ENCODE measurements at regions not wholly inside any gene's neighbourhood (a gene's known extent, or its start where the extent isn't known, plus 50 kb on each side); places are given as distances from the start of the nearest gene placed in this dataset.

DNA sequence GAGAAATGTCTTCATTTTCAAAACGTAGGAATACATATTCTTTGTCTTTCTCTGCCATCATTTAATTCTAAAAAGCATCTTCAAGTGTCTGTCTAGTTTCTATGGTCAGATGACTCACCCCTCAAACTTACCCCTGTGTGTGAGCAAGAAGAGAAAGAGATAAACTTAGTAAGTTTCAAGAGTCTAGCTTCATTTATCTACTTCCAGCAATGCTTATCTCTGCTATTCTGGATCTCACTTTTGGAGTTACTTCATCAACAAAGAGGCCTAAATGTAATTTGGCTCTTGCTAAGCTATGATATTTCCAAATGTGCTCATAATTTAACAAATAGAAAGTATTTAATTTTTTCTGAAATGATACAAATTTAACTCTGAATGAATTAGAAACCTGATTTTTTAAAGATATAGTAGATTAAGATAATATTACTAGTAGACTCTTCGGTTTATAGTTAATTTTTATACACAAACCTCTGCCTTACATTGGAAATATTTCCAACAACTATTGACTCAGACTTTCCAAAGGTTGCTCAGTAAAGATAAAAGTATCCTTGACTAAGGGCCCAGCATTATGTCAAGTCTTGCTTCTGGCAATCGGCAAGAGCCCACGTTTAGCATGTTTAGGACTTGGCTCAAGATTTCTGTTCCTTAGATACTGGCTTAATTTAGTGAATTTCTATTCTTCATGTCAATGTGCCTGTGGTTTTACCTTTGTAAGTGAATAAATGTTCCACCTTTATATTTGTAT lies 1511.0 kb upstream of the SLC10A2 start:
- TF ChIP-seq POLR2AphosphoS5 (IDR thresholded peaks at IDR 0.05) (no peak), POLR2A (IDR thresholded peaks at IDR 0.05) (no peak), EP300 (IDR thresholded peaks at IDR 0.05) (no peak)
- TF ChIP-seq, protein P1, sequence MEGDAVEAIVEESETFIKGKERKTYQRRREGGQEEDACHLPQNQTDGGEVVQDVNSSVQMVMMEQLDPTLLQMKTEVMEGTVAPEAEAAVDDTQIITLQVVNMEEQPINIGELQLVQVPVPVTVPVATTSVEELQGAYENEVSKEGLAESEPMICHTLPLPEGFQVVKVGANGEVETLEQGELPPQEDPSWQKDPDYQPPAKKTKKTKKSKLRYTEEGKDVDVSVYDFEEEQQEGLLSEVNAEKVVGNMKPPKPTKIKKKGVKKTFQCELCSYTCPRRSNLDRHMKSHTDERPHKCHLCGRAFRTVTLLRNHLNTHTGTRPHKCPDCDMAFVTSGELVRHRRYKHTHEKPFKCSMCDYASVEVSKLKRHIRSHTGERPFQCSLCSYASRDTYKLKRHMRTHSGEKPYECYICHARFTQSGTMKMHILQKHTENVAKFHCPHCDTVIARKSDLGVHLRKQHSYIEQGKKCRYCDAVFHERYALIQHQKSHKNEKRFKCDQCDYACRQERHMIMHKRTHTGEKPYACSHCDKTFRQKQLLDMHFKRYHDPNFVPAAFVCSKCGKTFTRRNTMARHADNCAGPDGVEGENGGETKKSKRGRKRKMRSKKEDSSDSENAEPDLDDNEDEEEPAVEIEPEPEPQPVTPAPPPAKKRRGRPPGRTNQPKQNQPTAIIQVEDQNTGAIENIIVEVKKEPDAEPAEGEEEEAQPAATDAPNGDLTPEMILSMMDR (IDR thresholded peaks at IDR 0.05), result no peak
- no peak overlapping the region for H3K27ac ChIP-seq
- H3K27me3 ChIP-seq, result no peaks in the 10 kb centered on the region
- H3K4me1 ChIP-seq, result peaks cover 0 to 3% (median 0%) of the 10 kb centered on the region in 3 donors
- no peaks in the 10 kb centered on the region for H3K9me3 ChIP-seq
- no peaks in the 10 kb centered on the region for H3K36me3 ChIP-seq
- H3K4me3 ChIP-seq, result no peak overlapping the region
- WGBS, 2 donors (ENCODE audit: low coverage in 1 of 2), result 21 to 66% methylated on average over 3 to 4 of the region's 4 CpGs
- no peak for ATAC-seq

DNA sequence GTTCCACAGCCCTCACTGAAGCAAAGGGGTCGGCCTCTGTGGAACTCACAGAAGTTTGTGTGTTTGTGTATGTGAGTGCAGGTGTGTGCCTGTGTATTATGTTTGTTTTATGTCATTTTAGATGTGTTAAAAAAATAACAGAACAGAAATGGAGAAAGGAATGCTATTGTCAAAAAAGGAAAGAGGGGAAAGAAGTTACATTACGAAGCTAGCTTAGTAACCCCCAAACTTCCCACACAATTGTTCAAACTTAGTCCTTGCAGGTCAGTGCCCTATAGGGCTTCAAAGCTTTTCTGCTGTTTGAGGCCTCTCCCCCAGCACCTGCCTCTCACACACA lies 1505.6 kb upstream of the SLC10A2 start:
- peaks cover 0 to 16% (median 0%) of the 10 kb centered on the region in 3 donors for H3K4me1 ChIP-seq
- H3K27ac ChIP-seq, result peak overlapping the region in 2 of 4 donors; percentile 57 to 60
- 32 to 44% methylated on average over 2 of the region's 2 CpGs for WGBS, 2 donors (ENCODE audit: low coverage in 1 of 2)
- H3K36me3 ChIP-seq, result no peaks in the 10 kb centered on the region
- no peak overlapping the region for H3K4me3 ChIP-seq
- H3K9me3 ChIP-seq, result no peaks in the 10 kb centered on the region
- ATAC-seq, result peak; percentile 6
- TF ChIP-seq POLR2A (IDR thresholded peaks at IDR 0.05) (no peak), POLR2AphosphoS5 (IDR thresholded peaks at IDR 0.05) (no peak), EP300 (IDR thresholded peaks at IDR 0.05) (no peak)
- TF ChIP-seq, protein P1 (IDR thresholded peaks at IDR 0.05), result no peak
- no peaks in the 10 kb centered on the region for H3K27me3 ChIP-seq

DNA sequence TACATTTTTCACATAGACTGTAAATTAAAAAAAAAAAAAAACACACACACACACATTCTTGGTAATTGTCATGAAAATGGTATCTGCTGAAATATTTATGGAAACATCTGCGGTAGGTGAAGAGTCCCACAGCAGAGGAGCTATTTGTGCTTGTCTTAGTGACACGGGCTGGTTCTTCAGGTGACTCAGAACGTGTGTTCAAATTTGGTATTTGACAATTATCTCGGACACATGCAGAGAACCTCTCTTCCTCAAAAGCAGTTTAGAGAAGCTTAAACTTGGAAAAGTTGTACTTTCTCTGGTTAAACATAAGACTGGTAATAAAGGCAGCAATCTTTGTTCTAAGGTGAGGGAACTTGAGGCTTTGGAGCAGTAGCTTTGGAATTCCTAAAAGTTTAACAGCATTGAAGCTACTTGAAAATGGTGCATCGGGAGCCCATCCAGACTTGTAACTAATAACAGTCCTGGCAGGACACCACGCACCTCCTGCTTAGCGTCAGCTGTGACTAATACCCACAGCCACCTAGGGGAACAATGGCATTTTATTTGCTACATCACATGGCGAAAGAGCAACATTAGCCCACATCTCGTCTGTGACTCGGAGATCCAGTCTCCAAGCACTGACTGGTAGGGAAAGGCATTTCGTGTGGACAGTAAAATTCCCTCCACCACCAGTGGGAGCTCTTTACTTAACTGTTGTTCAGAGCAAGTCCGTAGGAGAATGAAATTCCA lies 1505.1 kb upstream of the SLC10A2 start:
- WGBS, 2 donors (ENCODE audit: low coverage in 1 of 2), result 26 to 53% methylated on average over 5 to 12 of the region's 12 CpGs
- Histone ChIP-seq H3K4me1 (peaks cover 0 to 16% (median 0%) of the 10 kb centered on the region in 3 donors), H3K9me3 (no peaks in the 10 kb centered on the region), H3K27ac (peak overlapping the region in 3 of 4 donors; percentile 26 to 60 (median 57)), H3K4me3 (no peak overlapping the region), H3K36me3 (no peaks in the 10 kb centered on the region), H3K27me3 (no peaks in the 10 kb centered on the region)
- no peak for TF ChIP-seq POLR2A (IDR thresholded peaks at IDR 0.05)
- no peak for TF ChIP-seq EP300 (IDR thresholded peaks at IDR 0.05)
- TF ChIP-seq, protein P1 (IDR thresholded peaks at IDR 0.05), result peak; percentile 34 to 71 (median 70)
- TF ChIP-seq POLR2AphosphoS5 (IDR thresholded peaks at IDR 0.05), result peak; percentile 89
- ATAC-seq, result peak; percentile 80

DNA sequence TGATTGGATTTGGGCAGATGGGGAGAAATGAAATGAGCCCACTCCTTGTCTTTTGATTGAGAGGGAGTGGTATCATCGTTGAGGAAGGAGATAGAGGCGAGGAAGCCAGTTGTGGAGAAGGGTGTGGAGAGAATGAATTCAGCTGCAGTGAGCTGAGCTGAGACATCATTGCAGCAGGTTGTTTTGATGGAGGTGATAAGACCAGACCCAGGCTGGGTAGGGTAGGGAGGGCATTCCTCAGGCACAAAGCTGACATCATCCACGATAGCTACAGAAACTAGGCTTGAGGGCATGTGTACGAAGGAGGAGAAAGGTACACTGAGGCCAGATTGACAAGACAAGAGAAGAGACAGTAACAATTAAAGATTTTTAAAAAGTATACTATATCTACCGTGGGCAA lies 1500.9 kb upstream of the SLC10A2 start:
- H3K4me3 ChIP-seq, result no peak overlapping the region
- no peak for TF ChIP-seq POLR2A (IDR thresholded peaks at IDR 0.05)
- TF ChIP-seq EP300 (IDR thresholded peaks at IDR 0.05), result no peak
- TF ChIP-seq, protein P1 (IDR thresholded peaks at IDR 0.05), result no peak
- no peak for TF ChIP-seq POLR2AphosphoS5 (IDR thresholded peaks at IDR 0.05)
- no peaks in the 10 kb centered on the region for H3K9me3 ChIP-seq
- H3K4me1 ChIP-seq, result peaks cover 0 to 12% (median 0%) of the 10 kb centered on the region in 3 donors
- no peaks in the 10 kb centered on the region for H3K36me3 ChIP-seq
- no peak overlapping the region for H3K27ac ChIP-seq
- WGBS, 2 donors (ENCODE audit: low coverage in 1 of 2), result 83 to 100% methylated on average over 3 to 5 of the region's 5 CpGs
- ATAC-seq, result no peak
- no peaks in the 10 kb centered on the region for H3K27me3 ChIP-seq

Measured in gastroesophageal sphincter (tissue), 4 donors.